Natural killer cell treated with Interleukin-12 subunit alpha and Interleukin-12 subunit beta and Interleukin-15 and Interleukin-18, amount 100 ng/mL, for 72 hours (primary cell): ENCODE measurements at regions not wholly inside any gene's neighbourhood (a gene's known extent, or its start where the extent isn't known, plus 50 kb on each side); places are given as distances from the start of the nearest gene placed in this dataset.

Experiments
- ATAC-seq, 2 donors: fragments of 150-1000 bp; cut with Tn5 transposase in 1 of 2; sonication (Bioruptor Pico), chemical (Tn5 transposase) in 1 of 2; 2 replicates each; pipeline ENCODE4 v1.10.0; 2021
- DNase-seq: peaks from one replicate; pipeline ENCODE4 v3.0.0; 2022; ENCODE audit warnings: low spot score
- H3K27ac Mint-ChIP-seq, 2 donors: 1 replicate in 1 of 2; 2 replicates in 1 of 2; pipeline ENCODE4 v1.8.0; 2022; ENCODE audit warnings: mixed read lengths in 2 of 2, mild to moderate bottlenecking in 1 of 2, moderate library complexity in 1 of 2
- H3K27me3 Mint-ChIP-seq, 2 donors: 1 replicate in 1 of 2; 2 replicates in 1 of 2; pipeline ENCODE4 v1.8.0; 2022; ENCODE audit warnings: mixed read lengths in 2 of 2
- H3K36me3 Mint-ChIP-seq: one replicate; pipeline ENCODE4 v1.8.0; 2022; ENCODE audit warnings: mixed read lengths
- H3K4me1 Mint-ChIP-seq, 2 donors: 1 replicate in 1 of 2; 2 replicates in 1 of 2; pipeline ENCODE4 v1.8.0; 2022; ENCODE audit warnings: low read depth in 2 of 2, mixed read lengths in 2 of 2, mild to moderate bottlenecking in 1 of 2
- H3K4me3 Mint-ChIP-seq: one replicate; pipeline ENCODE4 v1.8.0; 2022; ENCODE audit warnings: mixed read lengths
- H3K9me3 Mint-ChIP-seq: 2 replicates; pipeline ENCODE4 v1.8.0; 2022; ENCODE audit warnings: mixed read lengths

GRCh38 chr3:155029941-155030340 lies 50.2 kb upstream of the MME start:
- H3K4me3 Mint-ChIP-seq: no peak overlapping the region
- peaks cover 8% of the 10 kb centered on the region for H3K9me3 Mint-ChIP-seq
- H3K4me1 Mint-ChIP-seq: no peaks in the 10 kb centered on the region
- no peaks in the 10 kb centered on the region for H3K27me3 Mint-ChIP-seq
- DNase-seq (no peak), ATAC-seq (no peak)
- no peak overlapping the region for H3K27ac Mint-ChIP-seq
- H3K36me3 Mint-ChIP-seq: peaks cover 4% of the 10 kb centered on the region

GRCh38 chr3:155026999-155027591 lies 53.0 kb upstream of the MME start:
- H3K9me3 Mint-ChIP-seq: peaks cover 8% of the 10 kb centered on the region
- no peak overlapping the region for H3K4me3 Mint-ChIP-seq
- no peak overlapping the region for H3K27ac Mint-ChIP-seq
- no peaks in the 10 kb centered on the region for H3K27me3 Mint-ChIP-seq
- H3K36me3 Mint-ChIP-seq: peaks cover 4% of the 10 kb centered on the region
- no peaks in the 10 kb centered on the region for H3K4me1 Mint-ChIP-seq
- no peak for DNase-seq
- ATAC-seq: no peak

GRCh38 chr3:155024006-155024638 lies 56.0 kb upstream of the MME start:
- ATAC-seq (no peak), DNase-seq (no peak)
- Mint-ChIP-seq H3K4me3 (no peak overlapping the region), H3K9me3 (peaks cover 11% of the 10 kb centered on the region), H3K36me3 (peaks cover 4% of the 10 kb centered on the region), H3K4me1 (no peaks in the 10 kb centered on the region), H3K27me3 (no peaks in the 10 kb centered on the region), H3K27ac (no peak overlapping the region)

GRCh38 chr3:155022896-155023295 lies 57.2 kb upstream of the MME start:
- peaks cover 4% of the 10 kb centered on the region for H3K36me3 Mint-ChIP-seq
- peaks cover 7% of the 10 kb centered on the region for H3K9me3 Mint-ChIP-seq
- DNase-seq (no peak), ATAC-seq (no peak)
- H3K4me3 Mint-ChIP-seq: no peak overlapping the region
- no peak overlapping the region for H3K27ac Mint-ChIP-seq
- no peaks in the 10 kb centered on the region for H3K27me3 Mint-ChIP-seq
- H3K4me1 Mint-ChIP-seq: no peaks in the 10 kb centered on the region

- Mint-ChIP-seq H3K27ac (no peak overlapping the region), H3K36me3 (no peaks in the 10 kb centered on the region), H3K27me3 (no peaks in the 10 kb centered on the region), H3K4me3 (no peak overlapping the region), H3K9me3 (peaks cover 3% of the 10 kb centered on the region), H3K4me1 (no peaks in the 10 kb centered on the region)
- ATAC-seq (no peak), DNase-seq (no peak)
Observed at GRCh38 chr3:155019575-155019974, 60.5 kb upstream of the MME start.

- H3K36me3 Mint-ChIP-seq: no peaks in the 10 kb centered on the region
- no peak for ATAC-seq
Observed at GRCh38 chr3:155018621-155019330, 61.3 kb upstream of the MME start.

GRCh38 chr3:155015776-155016436 lies 64.2 kb upstream of the MME start:
- ATAC-seq (no peak), DNase-seq (no peak)
- peaks cover 7% of the 10 kb centered on the region for H3K9me3 Mint-ChIP-seq
- H3K27ac Mint-ChIP-seq: no peak overlapping the region
- H3K36me3 Mint-ChIP-seq: no peaks in the 10 kb centered on the region
- no peaks in the 10 kb centered on the region for H3K4me1 Mint-ChIP-seq
- H3K27me3 Mint-ChIP-seq: no peaks in the 10 kb centered on the region
- no peak overlapping the region for H3K4me3 Mint-ChIP-seq

More at GRCh38 chr3:155018621-155019330, 61.3 kb upstream of the MME start:
- Mint-ChIP-seq H3K4me1 (no peaks in the 10 kb centered on the region), H3K9me3 (peaks cover 3% of the 10 kb centered on the region), H3K27ac (no peak overlapping the region), H3K4me3 (no peak overlapping the region), H3K27me3 (no peaks in the 10 kb centered on the region)
- no peak for DNase-seq

GRCh38 chr3:155014953-155015352 lies 65.2 kb upstream of the MME start:
- Mint-ChIP-seq H3K27me3 (no peaks in the 10 kb centered on the region), H3K27ac (no peak overlapping the region), H3K4me1 (no peaks in the 10 kb centered on the region), H3K9me3 (peaks cover 12% of the 10 kb centered on the region), H3K36me3 (no peaks in the 10 kb centered on the region), H3K4me3 (no peak overlapping the region)
- ATAC-seq (no peak), DNase-seq (no peak)

- ATAC-seq (no peak), DNase-seq (no peak)
- Mint-ChIP-seq H3K36me3 (no peaks in the 10 kb centered on the region), H3K27ac (no peak overlapping the region), H3K9me3 (peaks cover 9% of the 10 kb centered on the region), H3K4me1 (no peaks in the 10 kb centered on the region), H3K27me3 (no peaks in the 10 kb centered on the region), H3K4me3 (no peak overlapping the region)
Observed at GRCh38 chr3:155013427-155013826, 66.7 kb upstream of the MME start.

- no peak overlapping the region for H3K27ac Mint-ChIP-seq
- ATAC-seq: no peak
- peaks cover 9% of the 10 kb centered on the region for H3K9me3 Mint-ChIP-seq
- H3K36me3 Mint-ChIP-seq: no peaks in the 10 kb centered on the region
- H3K27me3 Mint-ChIP-seq: no peaks in the 10 kb centered on the region
- DNase-seq: no peak
- H3K4me1 Mint-ChIP-seq: no peaks in the 10 kb centered on the region
- no peak overlapping the region for H3K4me3 Mint-ChIP-seq
Observed at GRCh38 chr3:155012584-155012983, 67.5 kb upstream of the MME start.

- Mint-ChIP-seq H3K4me1 (no peaks in the 10 kb centered on the region), H3K36me3 (no peaks in the 10 kb centered on the region), H3K27me3 (no peaks in the 10 kb centered on the region), H3K9me3 (peaks cover 9% of the 10 kb centered on the region), H3K27ac (no peak overlapping the region), H3K4me3 (no peak overlapping the region)
- no peak for ATAC-seq
- DNase-seq: no peak
Observed at GRCh38 chr3:155010416-155010815, 69.7 kb upstream of the MME start.

- Mint-ChIP-seq H3K4me3 (no peak overlapping the region), H3K9me3 (peaks cover 9% of the 10 kb centered on the region), H3K4me1 (no peaks in the 10 kb centered on the region), H3K27me3 (no peaks in the 10 kb centered on the region), H3K36me3 (no peaks in the 10 kb centered on the region), H3K27ac (no peak overlapping the region)
- ATAC-seq (no peak), DNase-seq (no peak)
Observed at GRCh38 chr3:155009217-155009616, 70.9 kb upstream of the MME start.

GRCh38 chr3:155007729-155008128 lies 72.4 kb upstream of the MME start:
- Mint-ChIP-seq H3K4me1 (no peaks in the 10 kb centered on the region), H3K4me3 (no peak overlapping the region)

More at GRCh38 chr3:155007729-155008128, 72.4 kb upstream of the MME start:
- peaks cover 9% of the 10 kb centered on the region for H3K9me3 Mint-ChIP-seq
- H3K27ac Mint-ChIP-seq: no peak overlapping the region
- H3K27me3 Mint-ChIP-seq: no peaks in the 10 kb centered on the region
- ATAC-seq (no peak), DNase-seq (no peak)
- no peaks in the 10 kb centered on the region for H3K36me3 Mint-ChIP-seq
